ENCODE measurements at regions not wholly inside any gene's neighbourhood (a gene's known extent, or its start where the extent isn't known, plus 50 kb on each side); places are given as distances from the start of the nearest gene placed in this dataset.

GRCh38 chr15:39459548-39459947 is 121.3 kb upstream of the THBS1 start:
- Histone ChIP-seq H3K4me1 (peaks cover 0 to 18% (median 5%) of the 10 kb centered on the region in 4 donors), H3K36me3 (no peaks in the 10 kb centered on the region), H3K27me3 (no peaks in the 10 kb centered on the region), H3K4me3 (no peak overlapping the region), H3K27ac (no peak overlapping the region), H3K9me3 (no peaks in the 10 kb centered on the region)
- no peak for DNase-seq
- TF ChIP-seq, protein P1, sequence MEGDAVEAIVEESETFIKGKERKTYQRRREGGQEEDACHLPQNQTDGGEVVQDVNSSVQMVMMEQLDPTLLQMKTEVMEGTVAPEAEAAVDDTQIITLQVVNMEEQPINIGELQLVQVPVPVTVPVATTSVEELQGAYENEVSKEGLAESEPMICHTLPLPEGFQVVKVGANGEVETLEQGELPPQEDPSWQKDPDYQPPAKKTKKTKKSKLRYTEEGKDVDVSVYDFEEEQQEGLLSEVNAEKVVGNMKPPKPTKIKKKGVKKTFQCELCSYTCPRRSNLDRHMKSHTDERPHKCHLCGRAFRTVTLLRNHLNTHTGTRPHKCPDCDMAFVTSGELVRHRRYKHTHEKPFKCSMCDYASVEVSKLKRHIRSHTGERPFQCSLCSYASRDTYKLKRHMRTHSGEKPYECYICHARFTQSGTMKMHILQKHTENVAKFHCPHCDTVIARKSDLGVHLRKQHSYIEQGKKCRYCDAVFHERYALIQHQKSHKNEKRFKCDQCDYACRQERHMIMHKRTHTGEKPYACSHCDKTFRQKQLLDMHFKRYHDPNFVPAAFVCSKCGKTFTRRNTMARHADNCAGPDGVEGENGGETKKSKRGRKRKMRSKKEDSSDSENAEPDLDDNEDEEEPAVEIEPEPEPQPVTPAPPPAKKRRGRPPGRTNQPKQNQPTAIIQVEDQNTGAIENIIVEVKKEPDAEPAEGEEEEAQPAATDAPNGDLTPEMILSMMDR (IDR thresholded peaks at IDR 0.05) = no peak
- intact Hi-C loops (cut with DNase I; ENCODE audit: low total_unique reads) = no loop called here

- Histone ChIP-seq H3K27ac (no peak overlapping the region), H3K27me3 (no peaks in the 10 kb centered on the region), H3K4me1 (peaks cover 0 to 18% (median 5%) of the 10 kb centered on the region in 4 donors), H3K4me3 (no peak overlapping the region), H3K36me3 (no peaks in the 10 kb centered on the region), H3K9me3 (no peaks in the 10 kb centered on the region)
- intact Hi-C loops (cut with DNase I; ENCODE audit: low total_unique reads) = no loop called here
- DNase-seq = no peak
- TF ChIP-seq, protein P1 (IDR thresholded peaks at IDR 0.05) = no peak
Measured at GRCh38 chr15:39460748-39461147, 120.1 kb upstream of the THBS1 start.

GRCh38 chr15:39461536-39462130 is 119.2 kb upstream of the THBS1 start:
- H3K4me1 ChIP-seq = peaks cover 0 to 18% (median 5%) of the 10 kb centered on the region in 4 donors
- intact Hi-C loops (cut with DNase I; ENCODE audit: low total_unique reads) = no loop called here
- H3K27ac ChIP-seq = no peak overlapping the region
- no peaks in the 10 kb centered on the region for H3K36me3 ChIP-seq
- no peaks in the 10 kb centered on the region for H3K9me3 ChIP-seq
- TF ChIP-seq, protein P1 (IDR thresholded peaks at IDR 0.05) = no peak
- H3K27me3 ChIP-seq = no peaks in the 10 kb centered on the region
- H3K4me3 ChIP-seq = no peak overlapping the region
- DNase-seq = no peak

- H3K27ac ChIP-seq = no peak overlapping the region
- intact Hi-C loops (cut with DNase I; ENCODE audit: low total_unique reads) = no loop called here
- DNase-seq = no peak
- no peaks in the 10 kb centered on the region for H3K36me3 ChIP-seq
- TF ChIP-seq, protein P1 (IDR thresholded peaks at IDR 0.05) = no peak
- H3K4me1 ChIP-seq = peaks cover 0 to 18% (median 5%) of the 10 kb centered on the region in 4 donors
- H3K9me3 ChIP-seq = no peaks in the 10 kb centered on the region
- no peaks in the 10 kb centered on the region for H3K27me3 ChIP-seq
- H3K4me3 ChIP-seq = no peak overlapping the region
Measured at GRCh38 chr15:39462691-39463090, 118.2 kb upstream of the THBS1 start.

- TF ChIP-seq, protein P1 (IDR thresholded peaks at IDR 0.05) = no peak
- Histone ChIP-seq H3K27me3 (no peaks in the 10 kb centered on the region), H3K36me3 (no peaks in the 10 kb centered on the region), H3K4me1 (peaks cover 0 to 18% (median 5%) of the 10 kb centered on the region in 4 donors), H3K27ac (no peak overlapping the region), H3K4me3 (no peak overlapping the region), H3K9me3 (no peaks in the 10 kb centered on the region)
- DNase-seq = no peak
- intact Hi-C loops (cut with DNase I; ENCODE audit: low total_unique reads) = no loop called here
Measured at GRCh38 chr15:39465843-39466749, 114.8 kb upstream of the THBS1 start.
